Mesendoderm (in vitro differentiated cells): ENCODE measurements at regions not wholly inside any gene's neighbourhood (a gene's known extent, or its start where the extent isn't known, plus 50 kb on each side); places are given as distances from the start of the nearest gene placed in this dataset.
A peak's percentile ranks its signal among the peaks of the same experiment; 100 is the strongest.

ENCODE experiments used
- DNase-seq: peaks from one replicate; pipeline ENCODE4 v3.0.0; 2013
- H2AK5ac ChIP-seq: 2 replicates; pipeline ENCODE4 v1.6.1; 2013; ENCODE audit warnings: low read length, inconsistent platforms
- H2BK120ac ChIP-seq: 2 replicates; pipeline ENCODE4 v1.6.1; 2013; ENCODE audit warnings: low read depth, mild to moderate bottlenecking, low read length, moderate library complexity, mixed read lengths
- H2BK15ac ChIP-seq: replicated peaks from 2 replicates; pipeline ENCODE4 v1.6.1; 2013; ENCODE audit warnings: low read depth, mild to moderate bottlenecking, moderate library complexity
- H2BK5ac ChIP-seq: 2 replicates; pipeline ENCODE4 v1.6.1; 2013; ENCODE audit warnings: low read length, inconsistent platforms
- H3K18ac ChIP-seq: 2 replicates; pipeline ENCODE4 v1.6.1; 2013; ENCODE audit warnings: mild to moderate bottlenecking, low read length, mixed read lengths
- H3K23ac ChIP-seq: one replicate; pipeline ENCODE4 v1.6.1; 2013; ENCODE audit warnings: low read length
- H3K27ac ChIP-seq: 2 replicates; pipeline ENCODE4 v1.5.1; 2013; ENCODE audit warnings: low read depth, mild to moderate bottlenecking, inconsistent platforms, low read length, moderate library complexity
- H3K27me3 ChIP-seq: 2 replicates; pipeline ENCODE4 v1.6.1; 2013; ENCODE audit warnings: low read length, control low read depth, mild to moderate bottlenecking, inconsistent platforms; ENCODE audit not compliant: insufficient read depth, poor library complexity
- H3K36me3 ChIP-seq: 2 replicates; pipeline ENCODE4 v1.6.1; 2013; ENCODE audit warnings: low read length, inconsistent platforms; ENCODE audit not compliant: control insufficient read depth, insufficient read depth
- H3K4ac ChIP-seq: one replicate; pipeline ENCODE4 v1.6.1; 2013; ENCODE audit warnings: low read depth, mild to moderate bottlenecking, low read length, moderate library complexity
- H3K4me1 ChIP-seq: 2 replicates; pipeline ENCODE4 v1.6.1; 2013; ENCODE audit warnings: low read depth, low read length, inconsistent platforms; ENCODE audit not compliant: control insufficient read depth
- H3K4me2 ChIP-seq: 2 replicates; pipeline ENCODE4 v1.6.1; 2013; ENCODE audit warnings: low read length
- H3K4me3 ChIP-seq: 2 replicates; pipeline ENCODE4 v1.5.1; 2013; ENCODE audit warnings: mild to moderate bottlenecking, low read length
- H3K56ac ChIP-seq: one replicate; pipeline ENCODE4 v1.6.1; 2013; ENCODE audit warnings: low read length
- H3K79me1 ChIP-seq: 2 replicates; pipeline ENCODE4 v1.6.1; 2013; ENCODE audit warnings: low read length, inconsistent platforms
- H3K79me2 ChIP-seq: 2 replicates; pipeline ENCODE4 v1.6.1; 2013; ENCODE audit warnings: mild to moderate bottlenecking, low read length; ENCODE audit not compliant: control insufficient read depth, insufficient read depth
- H3K9ac ChIP-seq: 2 replicates; pipeline ENCODE4 v1.6.1; 2013; ENCODE audit warnings: low read length, inconsistent platforms
- H4K5ac ChIP-seq: one replicate; pipeline ENCODE4 v1.6.1; 2013; ENCODE audit warnings: low read length
- H4K8ac ChIP-seq: one replicate; pipeline ENCODE4 v1.6.1; 2013; ENCODE audit warnings: low read depth, mild to moderate bottlenecking, control low read depth, low read length, moderate library complexity
- WGBS: extraction: QIAGEN DNeasy Blood & Tissue Kit; methylation state at CpG from one replicate; pipeline ENCODE4 v1.1.7; 2013; ENCODE audit warnings: low lambda C conversion rate, missing lambda C conversion rate; ENCODE audit not compliant: insufficient coverage; ENCODE audit errors: extremely low coverage; 5-methylcytosine and 5-hydroxymethylcytosine counted together

- H3K27me3 ChIP-seq = no peaks in the 10 kb centered on the region
- no peaks in the 10 kb centered on the region for H3K79me2 ChIP-seq
- no peak overlapping the region for H2BK5ac ChIP-seq
- no peak overlapping the region for H2AK5ac ChIP-seq
- no peak overlapping the region for H4K5ac ChIP-seq
- H3K4me1 ChIP-seq = peaks cover 4% of the 10 kb centered on the region
- H4K8ac ChIP-seq = no peak overlapping the region
- H3K4me2 ChIP-seq = no peak overlapping the region
- no peak overlapping the region for H3K4ac ChIP-seq
- no peaks in the 10 kb centered on the region for H3K36me3 ChIP-seq
- H3K23ac ChIP-seq = no peak overlapping the region
- DNase-seq = no peak
- H3K27ac ChIP-seq = no peak overlapping the region
- H2BK15ac ChIP-seq = no peak overlapping the region
- H3K18ac ChIP-seq = no peak overlapping the region
- H2BK120ac ChIP-seq = no peak overlapping the region
- no CpG with 5 or more reads among the region's 9 CpGs for WGBS
- no peak overlapping the region for H3K4me3 ChIP-seq
- H3K79me1 ChIP-seq = no peaks in the 10 kb centered on the region
- no peak overlapping the region for H3K56ac ChIP-seq
- H3K9ac ChIP-seq = no peak overlapping the region
Measured at GRCh38 chr15:70244978-70245542, 147.3 kb upstream of the TLE3 start.

GRCh38 chr15:70243686-70244540, 146.2 kb upstream of the TLE3 start:
- H4K5ac ChIP-seq = no peak overlapping the region
- no peak overlapping the region for H3K56ac ChIP-seq
- H3K27ac ChIP-seq = no peak overlapping the region
- no peak overlapping the region for H3K23ac ChIP-seq
- H2BK15ac ChIP-seq = no peak overlapping the region
- no peaks in the 10 kb centered on the region for H3K79me1 ChIP-seq
- H3K79me2 ChIP-seq = no peaks in the 10 kb centered on the region
- no peak overlapping the region for H3K18ac ChIP-seq
- H4K8ac ChIP-seq = no peak overlapping the region
- peaks cover 4% of the 10 kb centered on the region for H3K4me1 ChIP-seq
- no peak overlapping the region for H3K4me3 ChIP-seq
- WGBS = no CpG with 5 or more reads among the region's 7 CpGs
- H3K9ac ChIP-seq = no peak overlapping the region
- H3K36me3 ChIP-seq = no peaks in the 10 kb centered on the region
- H2BK120ac ChIP-seq = no peak overlapping the region
- H3K4ac ChIP-seq = no peak overlapping the region
- H3K27me3 ChIP-seq = no peaks in the 10 kb centered on the region
- DNase-seq = no peak
- no peak overlapping the region for H2BK5ac ChIP-seq
- no peak overlapping the region for H3K4me2 ChIP-seq
- no peak overlapping the region for H2AK5ac ChIP-seq

- Histone ChIP-seq H3K27me3 (no peaks in the 10 kb centered on the region), H3K79me1 (no peaks in the 10 kb centered on the region), H3K4me3 (no peak overlapping the region), H3K36me3 (no peaks in the 10 kb centered on the region), H2BK15ac (no peak overlapping the region), H3K4me2 (no peak overlapping the region), H2BK5ac (no peak overlapping the region), H3K56ac (peak overlapping the region; percentile 22), H3K23ac (no peak overlapping the region), H3K79me2 (no peaks in the 10 kb centered on the region), H3K9ac (no peak overlapping the region), H4K5ac (no peak overlapping the region), H3K18ac (no peak overlapping the region), H4K8ac (no peak overlapping the region), H2BK120ac (no peak overlapping the region), H3K4ac (no peak overlapping the region), H3K27ac (no peak overlapping the region), H3K4me1 (peaks cover under 1% of the 10 kb centered on the region), H2AK5ac (no peak overlapping the region)
- peak; percentile 47 for DNase-seq
- no CpG with 5 or more reads among the region's 10 CpGs for WGBS
Measured at GRCh38 chr15:70242951-70243685, 145.4 kb upstream of the TLE3 start.

GRCh38 chr15:70241561-70242320, 144.0 kb upstream of the TLE3 start:
- Histone ChIP-seq H3K4me3 (no peak overlapping the region), H3K56ac (no peak overlapping the region), H3K18ac (no peak overlapping the region), H2AK5ac (no peak overlapping the region), H4K8ac (no peak overlapping the region), H3K79me1 (no peaks in the 10 kb centered on the region), H3K23ac (peak overlapping the region; percentile 68), H2BK15ac (no peak overlapping the region), H3K4me1 (no peaks in the 10 kb centered on the region), H3K79me2 (no peaks in the 10 kb centered on the region), H3K36me3 (no peaks in the 10 kb centered on the region), H4K5ac (no peak overlapping the region), H3K9ac (no peak overlapping the region), H3K27me3 (no peaks in the 10 kb centered on the region), H2BK120ac (no peak overlapping the region), H3K4ac (no peak overlapping the region), H3K27ac (no peak overlapping the region), H3K4me2 (no peak overlapping the region), H2BK5ac (no peak overlapping the region)
- DNase-seq = no peak
- WGBS = no CpG with 5 or more reads among the region's 11 CpGs

- no peak overlapping the region for H3K56ac ChIP-seq
- no peak overlapping the region for H2BK5ac ChIP-seq
- no peak for DNase-seq
- no peak overlapping the region for H3K4ac ChIP-seq
- no peak overlapping the region for H4K8ac ChIP-seq
- H2BK120ac ChIP-seq = no peak overlapping the region
- no peak overlapping the region for H4K5ac ChIP-seq
- no peaks in the 10 kb centered on the region for H3K79me2 ChIP-seq
- H3K36me3 ChIP-seq = no peaks in the 10 kb centered on the region
- H3K79me1 ChIP-seq = no peaks in the 10 kb centered on the region
- no peak overlapping the region for H2BK15ac ChIP-seq
- H2AK5ac ChIP-seq = no peak overlapping the region
- H3K18ac ChIP-seq = no peak overlapping the region
- no peaks in the 10 kb centered on the region for H3K4me1 ChIP-seq
- no peak overlapping the region for H3K4me2 ChIP-seq
- H3K23ac ChIP-seq = no peak overlapping the region
- no peak overlapping the region for H3K27ac ChIP-seq
- no CpG with 5 or more reads among the region's 12 CpGs for WGBS
- no peak overlapping the region for H3K9ac ChIP-seq
- H3K27me3 ChIP-seq = no peaks in the 10 kb centered on the region
- H3K4me3 ChIP-seq = no peak overlapping the region
Measured at GRCh38 chr15:70240820-70241430, 143.2 kb upstream of the TLE3 start.
